Psoas muscle (tissue), 7 donors: ENCODE measurements at regions not wholly inside any gene's neighbourhood (a gene's known extent, or its start where the extent isn't known, plus 50 kb on each side); places are given as distances from the start of the nearest gene placed in this dataset.

Experiments used
- ATAC-seq, 4 donors: fragments of 200-7000 bp; cut with Tn5 transposase; one replicate each; pipeline ENCODE4 v1.9.1; 2020; ENCODE audit warnings: moderate library complexity in 3 of 4, mild to moderate bottlenecking in 2 of 4
- DNase-seq, 2 donors: peaks; one replicate each; pipeline ENCODE4 v3.0.0-alpha.2; 2020
- H3K27ac ChIP-seq: fragments of 200-600 bp; one replicate; pipeline ENCODE4 v1.8.0; 2022
- H3K27me3 ChIP-seq, 3 donors: fragments of 200-600 bp in 1 of 3; one replicate each; pipeline versions ENCODE4 v1.6.1 to v1.8.0; 2013 to 2022; ENCODE audit warnings: low read length in 2 of 3, mild to moderate bottlenecking in 2 of 3, moderate library complexity in 1 of 3; ENCODE audit not compliant: insufficient read depth in 3 of 3
- H3K36me3 ChIP-seq, 2 donors: fragments of 200-600 bp in 1 of 2; one replicate each; pipeline versions ENCODE4 v1.6.1 to v1.8.0; 2013 to 2022; ENCODE audit warnings: low read depth in 1 of 2, mild to moderate bottlenecking in 1 of 2, moderate library complexity in 1 of 2; ENCODE audit not compliant: insufficient read depth in 1 of 2
- H3K4me1 ChIP-seq: fragments of 200-600 bp; one replicate; pipeline ENCODE4 v1.8.0; 2022
- H3K4me3 ChIP-seq: fragments of 200-600 bp; one replicate; pipeline ENCODE4 v1.8.0; 2022; ENCODE audit warnings: mild to moderate bottlenecking
- H3K9me3 ChIP-seq: fragments of 200-600 bp; one replicate; pipeline ENCODE4 v1.8.0; 2022
- WGBS, 3 donors: extraction: QIAGEN DNeasy Blood & Tissue Kit; methylation state at CpG; one replicate each; pipeline versions ENCODE4 v1.1.6 to v1.1.7; 2013; 5-methylcytosine and 5-hydroxymethylcytosine counted together
- intact Hi-C, 2 donors: fragments of 100-400 bp; cut with DNase I; formaldehyde crosslinking; loops; one replicate each; pipeline versions ENCODE4 v1.11.0 to v1.14.2; 2022
- TF ChIP-seq, protein P1 (sequence below): fragments of 200-600 bp; IDR thresholded peaks from one replicate; pipeline ENCODE4 v1.8.0; 2022; ENCODE audit warnings: antibody characterized with exemption
- donor health status: healthy with polysubstance abuse.
- donor health status: DM: no; HTN: no; CAD: no; lungs with moderate emphysema.
- donor health status: Bipolar disorder and iron deficiency.
- donor health status: healthy.
- donor health status: DM: yes; HTN: yes; CAD: no.
- donor health status: DM: no; HTN: no; CAD: no.
- donor health status: DM: yes; HTN: yes; CAD: no.

DNA sequence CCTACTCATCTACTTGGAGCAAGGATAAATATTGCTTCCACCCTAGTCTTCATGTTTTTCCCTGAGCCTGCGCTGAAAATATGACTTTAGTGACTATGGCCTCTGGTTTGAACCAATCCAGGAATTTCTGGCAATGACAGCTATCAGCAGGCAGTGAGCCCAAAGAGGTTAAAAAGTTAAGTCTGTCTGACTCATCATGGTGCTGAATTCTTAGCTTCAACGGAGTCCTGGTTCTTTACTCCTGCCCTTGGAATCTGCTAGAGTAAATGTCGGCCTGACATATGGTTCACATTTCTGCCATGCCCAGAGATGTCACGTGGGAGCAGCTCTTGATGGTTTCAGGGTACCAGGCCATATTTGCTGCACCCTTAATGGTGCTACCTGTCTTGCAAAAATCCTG lies 351.6 kb upstream of the PLXNA2 start:
- H3K27me3 ChIP-seq = no peaks in the 10 kb centered on the region
- no peaks in the 10 kb centered on the region for H3K36me3 ChIP-seq
- H3K27ac ChIP-seq = no peak overlapping the region
- intact Hi-C loops = no loop called here
- no peak for ATAC-seq
- no peaks in the 10 kb centered on the region for H3K9me3 ChIP-seq
- DNase-seq = no peak
- peaks cover 5% of the 10 kb centered on the region for H3K4me1 ChIP-seq
- H3K4me3 ChIP-seq = no peak overlapping the region
- TF ChIP-seq, protein P1, sequence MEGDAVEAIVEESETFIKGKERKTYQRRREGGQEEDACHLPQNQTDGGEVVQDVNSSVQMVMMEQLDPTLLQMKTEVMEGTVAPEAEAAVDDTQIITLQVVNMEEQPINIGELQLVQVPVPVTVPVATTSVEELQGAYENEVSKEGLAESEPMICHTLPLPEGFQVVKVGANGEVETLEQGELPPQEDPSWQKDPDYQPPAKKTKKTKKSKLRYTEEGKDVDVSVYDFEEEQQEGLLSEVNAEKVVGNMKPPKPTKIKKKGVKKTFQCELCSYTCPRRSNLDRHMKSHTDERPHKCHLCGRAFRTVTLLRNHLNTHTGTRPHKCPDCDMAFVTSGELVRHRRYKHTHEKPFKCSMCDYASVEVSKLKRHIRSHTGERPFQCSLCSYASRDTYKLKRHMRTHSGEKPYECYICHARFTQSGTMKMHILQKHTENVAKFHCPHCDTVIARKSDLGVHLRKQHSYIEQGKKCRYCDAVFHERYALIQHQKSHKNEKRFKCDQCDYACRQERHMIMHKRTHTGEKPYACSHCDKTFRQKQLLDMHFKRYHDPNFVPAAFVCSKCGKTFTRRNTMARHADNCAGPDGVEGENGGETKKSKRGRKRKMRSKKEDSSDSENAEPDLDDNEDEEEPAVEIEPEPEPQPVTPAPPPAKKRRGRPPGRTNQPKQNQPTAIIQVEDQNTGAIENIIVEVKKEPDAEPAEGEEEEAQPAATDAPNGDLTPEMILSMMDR = no peak
- 56 to 58% (median 57%) methylated on average over 4 of the region's 4 CpGs for WGBS, 3 donors

DNA sequence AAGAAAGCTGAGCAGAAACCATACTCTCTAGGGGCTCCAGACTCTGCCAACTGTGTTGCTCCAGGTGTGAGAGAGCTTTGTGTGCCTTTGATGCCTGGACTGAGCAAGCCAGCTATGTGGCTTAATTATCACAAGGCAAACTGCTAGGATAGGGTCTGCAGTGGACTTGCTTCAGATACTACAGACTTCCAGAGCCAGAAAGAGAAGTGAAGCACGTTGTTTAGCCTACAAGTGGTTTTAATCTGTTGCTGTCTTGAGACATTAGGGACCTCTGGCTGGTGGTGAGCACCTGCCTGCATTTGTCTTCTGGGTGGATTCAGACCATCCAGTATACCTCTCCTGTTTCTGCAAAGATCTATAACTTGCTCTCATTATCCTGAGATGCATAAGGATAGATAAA lies 353.4 kb upstream of the PLXNA2 start:
- H3K36me3 ChIP-seq = no peaks in the 10 kb centered on the region
- WGBS, 3 donors = 68 to 87% (median 71%) methylated on average over 1 of the region's 1 CpG
- intact Hi-C loops = no loop called here

DNA sequence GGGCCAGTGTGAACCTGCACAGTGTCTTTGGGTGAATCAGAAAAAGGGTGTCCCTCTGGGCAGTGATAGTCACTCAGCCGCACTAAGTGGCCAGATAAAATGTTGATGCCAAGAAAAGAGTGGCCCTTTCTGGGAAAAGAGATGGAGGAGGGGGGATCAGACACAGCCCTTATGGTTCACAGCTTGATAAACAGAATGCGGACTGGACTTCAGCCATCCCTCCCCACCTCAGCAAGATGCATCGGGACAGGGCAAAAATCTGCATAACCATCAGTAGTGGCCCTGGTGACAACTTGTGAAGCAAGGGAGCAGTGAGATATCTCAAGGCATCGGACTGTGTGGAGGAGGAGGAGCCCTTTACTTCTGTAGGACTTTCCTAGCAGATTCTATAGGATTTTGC lies 353.8 kb upstream of the PLXNA2 start:
- WGBS, 3 donors = 92 to 96% (median 96%) methylated on average over 4 of the region's 4 CpGs
- ATAC-seq = no peak
- H3K4me3 ChIP-seq = no peak overlapping the region
- H3K27me3 ChIP-seq = no peaks in the 10 kb centered on the region
- no peaks in the 10 kb centered on the region for H3K9me3 ChIP-seq
- intact Hi-C loops = no loop called here
- DNase-seq = no peak
- H3K4me1 ChIP-seq = peaks cover 9% of the 10 kb centered on the region
- no peak overlapping the region for H3K27ac ChIP-seq
- no peaks in the 10 kb centered on the region for H3K36me3 ChIP-seq
- TF ChIP-seq, protein P1 = no peak

More for the DNA sequence above, 353.4 kb upstream of the PLXNA2 start:
- no peaks in the 10 kb centered on the region for H3K27me3 ChIP-seq
- no peak for DNase-seq
- H3K4me1 ChIP-seq = peaks cover 9% of the 10 kb centered on the region
- no peak for ATAC-seq
- no peak overlapping the region for H3K27ac ChIP-seq
- H3K9me3 ChIP-seq = no peaks in the 10 kb centered on the region
- no peak overlapping the region for H3K4me3 ChIP-seq
- TF ChIP-seq, protein P1 = no peak

DNA sequence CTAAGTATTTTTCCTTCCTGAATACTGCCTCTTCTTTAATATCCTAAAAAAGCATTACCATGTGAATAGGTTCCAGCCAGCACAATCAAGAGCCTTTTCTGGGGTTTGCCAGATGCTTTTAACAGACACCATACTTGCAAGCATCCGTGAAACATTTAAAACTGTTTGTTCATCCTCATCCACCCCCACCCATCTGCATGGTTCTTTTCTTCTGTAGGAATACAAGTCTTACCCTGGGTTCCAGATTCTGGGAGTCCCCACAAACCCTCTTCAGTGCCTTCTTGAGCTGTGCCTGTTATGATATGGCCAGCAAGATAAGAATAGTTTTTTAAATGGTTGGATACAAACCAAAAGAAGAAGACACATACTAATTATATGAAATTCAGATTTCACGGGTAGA lies 354.9 kb upstream of the PLXNA2 start:
- no peaks in the 10 kb centered on the region for H3K27me3 ChIP-seq
- DNase-seq (no peak), ATAC-seq (no peak)
- H3K27ac ChIP-seq = no peak overlapping the region
- WGBS, 3 donors = 46 to 56% (median 54%) methylated on average over 2 of the region's 2 CpGs
- peaks cover 4% of the 10 kb centered on the region for H3K4me1 ChIP-seq
- TF ChIP-seq, protein P1 = no peak
- no peaks in the 10 kb centered on the region for H3K9me3 ChIP-seq
- no peak overlapping the region for H3K4me3 ChIP-seq
- intact Hi-C loops = no loop called here
- no peaks in the 10 kb centered on the region for H3K36me3 ChIP-seq

DNA sequence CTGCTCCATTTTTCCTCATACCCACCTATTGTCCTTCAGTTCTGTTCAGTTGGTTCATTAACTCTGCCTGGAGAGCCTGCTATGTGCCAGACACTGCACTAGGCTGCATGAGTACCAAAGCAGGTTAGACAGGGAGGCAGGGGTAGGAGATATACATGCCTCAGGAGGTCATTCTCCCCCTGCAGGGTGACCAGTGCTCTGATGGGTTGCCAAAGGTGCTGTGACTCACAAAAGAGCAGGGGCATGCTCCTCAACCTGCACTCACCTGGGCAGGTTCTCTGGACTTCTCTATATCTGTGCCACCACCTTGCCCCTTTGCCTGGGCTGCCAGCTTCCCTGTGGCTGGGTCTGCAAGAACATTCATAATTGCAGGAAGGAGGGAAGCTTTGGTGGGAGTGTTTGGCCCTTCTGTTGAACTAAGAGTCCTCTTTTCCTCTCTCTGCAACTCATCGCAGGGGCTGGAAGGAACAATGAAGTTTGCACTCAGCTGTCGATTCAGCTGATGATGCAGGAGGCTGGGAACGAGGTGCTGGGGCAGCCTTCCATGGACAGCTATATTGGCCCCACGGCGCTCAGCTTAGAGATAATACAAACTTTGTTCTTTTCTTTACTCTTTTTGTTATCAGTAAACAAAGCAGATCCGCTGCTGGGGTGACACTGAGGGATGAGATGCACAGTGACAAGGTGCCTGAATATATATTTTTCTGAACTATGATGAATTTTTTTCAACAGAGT lies 356.4 kb upstream of the PLXNA2 start:
- DNase-seq (no peak), ATAC-seq (no peak)
- TF ChIP-seq, protein P1 = no peak
- H3K27me3 ChIP-seq = no peaks in the 10 kb centered on the region
- peaks cover 4% of the 10 kb centered on the region for H3K4me1 ChIP-seq
- no peak overlapping the region for H3K27ac ChIP-seq
- H3K4me3 ChIP-seq = no peak overlapping the region
- no peaks in the 10 kb centered on the region for H3K9me3 ChIP-seq
- 51 to 63% (median 51%) methylated on average over 6 of the region's 6 CpGs for WGBS, 3 donors
- intact Hi-C loops = no loop called here
- no peaks in the 10 kb centered on the region for H3K36me3 ChIP-seq
